ENCODE measurements at regions not wholly inside any gene's neighbourhood (a gene's known extent, or its start where the extent isn't known, plus 50 kb on each side); places are given as distances from the start of the nearest gene placed in this dataset.

- no peak for TF ChIP-seq POLR2A (IDR thresholded peaks at IDR 0.05)
- TF ChIP-seq CTCF (IDR thresholded peaks at IDR 0.05): no peak
Observed at GRCh38 chr7:363626-364025, 73.7 kb downstream of the FOXL3 start.
